ENCODE measurements at regions not wholly inside any gene's neighbourhood (a gene's known extent, or its start where the extent isn't known, plus 50 kb on each side); places are given as distances from the start of the nearest gene placed in this dataset.

DNA sequence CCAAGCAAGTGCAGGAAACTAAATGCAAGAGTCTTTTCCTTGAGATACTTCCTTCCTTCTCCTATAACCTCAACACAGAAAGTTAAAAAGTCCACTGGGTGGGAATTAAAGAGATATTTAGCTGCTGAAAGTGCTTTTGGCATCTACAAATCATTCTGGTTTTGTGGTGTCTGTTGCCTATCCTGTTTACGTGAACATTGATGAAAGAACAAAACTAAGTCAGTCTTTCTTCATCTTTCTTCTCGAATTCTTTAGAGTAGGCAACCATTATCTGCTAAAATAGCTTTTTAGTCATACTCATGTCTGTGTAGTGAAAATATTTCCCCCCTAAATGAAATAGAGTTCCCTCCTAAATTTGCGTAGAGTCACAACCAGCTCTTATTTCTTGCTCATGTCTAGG is 838.6 kb downstream of the GATA3 start:
- no peak for DNase-seq (ENCODE audit: low read depth)

DNA sequence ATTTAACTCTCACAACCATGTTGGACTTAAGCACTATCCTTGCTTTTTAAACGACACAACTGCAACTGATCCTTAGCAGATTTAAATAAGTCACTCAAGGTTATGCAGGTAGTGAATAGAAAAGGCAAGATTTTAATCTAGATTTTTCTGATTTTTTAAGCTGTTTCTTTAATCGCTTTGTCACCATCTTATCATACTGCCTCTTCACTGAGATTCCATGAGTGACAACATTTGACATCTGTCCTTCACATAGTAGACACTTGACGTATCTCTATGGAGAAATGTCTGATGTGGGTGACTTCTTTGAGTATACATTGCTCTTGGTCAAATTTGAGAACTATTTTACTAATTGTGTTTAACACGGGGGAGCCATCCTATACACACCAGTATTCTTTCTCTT is 839.7 kb downstream of the GATA3 start:
- no peak for DNase-seq (ENCODE audit: low read depth)

DNA sequence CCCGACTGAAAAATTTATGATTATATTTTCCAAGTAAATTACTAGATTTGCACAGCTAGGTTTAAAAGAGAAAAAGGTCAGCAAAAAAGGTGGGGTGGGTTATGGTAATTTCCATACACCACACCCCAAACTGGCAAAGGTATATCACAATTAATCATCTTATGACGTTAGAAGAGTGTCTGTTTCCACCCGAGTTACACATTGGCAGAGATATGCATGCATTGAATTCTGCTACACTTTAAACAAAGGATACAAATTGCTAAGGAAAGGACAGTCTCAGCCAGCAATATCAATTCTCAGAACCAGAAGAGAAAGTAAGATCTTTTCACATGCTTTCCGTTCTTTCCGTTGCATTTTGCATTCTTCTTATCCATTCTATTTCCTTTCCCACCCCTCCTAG is 843.3 kb downstream of the GATA3 start:
- no peak for DNase-seq (ENCODE audit: low read depth)

DNA sequence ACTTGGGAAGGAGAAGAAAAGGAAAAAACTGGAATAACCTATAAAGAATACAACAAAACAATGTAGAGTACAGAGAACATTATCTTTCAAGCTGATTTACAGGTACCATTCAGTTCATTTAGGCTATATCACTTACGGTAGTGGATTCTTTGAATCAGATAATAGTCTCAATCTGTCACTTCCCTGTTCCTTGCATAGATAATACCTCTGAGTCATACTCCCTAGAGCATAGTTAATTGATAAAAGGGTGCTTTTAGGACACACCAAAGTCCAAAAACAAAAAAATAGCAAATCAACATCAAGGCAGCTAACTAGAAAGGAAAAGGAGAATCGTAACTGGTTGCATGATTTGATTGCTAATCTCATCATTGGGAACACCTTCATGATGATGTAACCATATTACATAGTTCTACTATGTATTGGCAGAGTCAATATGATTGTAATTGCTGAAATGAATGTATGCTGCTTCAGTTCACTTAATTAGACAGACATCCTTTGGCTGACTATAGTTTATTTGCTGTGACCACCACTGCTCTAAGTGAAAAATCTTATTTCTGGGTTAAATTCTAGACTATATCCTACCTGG is 844.4 kb downstream of the GATA3 start:
- DNase-seq (ENCODE audit: low read depth) = no peak

DNA sequence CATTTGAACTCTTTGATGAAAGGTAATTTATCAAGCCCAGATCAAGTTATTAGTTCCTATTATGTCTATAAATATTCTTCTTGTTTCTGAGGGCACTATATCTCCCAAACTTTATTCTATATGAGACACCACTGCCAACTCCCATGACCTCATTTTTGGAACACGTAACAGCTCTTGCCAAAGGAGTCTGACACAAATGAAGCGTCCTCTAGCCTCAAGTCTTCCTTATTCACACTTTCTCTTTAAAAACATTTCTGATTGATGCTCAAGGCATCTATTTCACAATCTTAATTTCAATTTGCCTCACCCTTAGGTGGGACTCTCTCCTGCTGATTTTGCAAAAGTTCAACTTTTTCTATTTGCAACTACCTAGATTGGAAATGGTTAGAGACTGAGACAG is 848.4 kb downstream of the GATA3 start:
- no peak for DNase-seq (ENCODE audit: low read depth)

DNA sequence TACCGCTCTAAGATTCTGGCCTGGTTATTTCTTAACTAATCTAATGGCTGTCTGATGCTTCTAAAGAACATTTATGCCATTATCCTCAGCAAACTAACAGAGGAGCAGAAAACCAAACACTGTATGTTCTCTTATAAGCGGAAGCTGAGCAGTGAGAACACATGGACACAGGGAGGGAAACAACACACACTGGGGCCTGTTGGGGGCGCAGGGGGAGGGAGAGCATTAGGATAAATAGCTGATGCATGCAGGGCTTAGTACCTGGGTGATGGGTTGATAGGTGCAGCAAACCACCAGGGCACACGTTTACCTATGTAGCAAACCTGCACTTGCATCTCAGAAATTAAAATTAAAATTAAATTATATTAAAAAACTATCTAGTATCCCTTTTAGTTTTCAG is 853.5 kb downstream of the GATA3 start:
- no peak for DNase-seq (ENCODE audit: low read depth)

DNA sequence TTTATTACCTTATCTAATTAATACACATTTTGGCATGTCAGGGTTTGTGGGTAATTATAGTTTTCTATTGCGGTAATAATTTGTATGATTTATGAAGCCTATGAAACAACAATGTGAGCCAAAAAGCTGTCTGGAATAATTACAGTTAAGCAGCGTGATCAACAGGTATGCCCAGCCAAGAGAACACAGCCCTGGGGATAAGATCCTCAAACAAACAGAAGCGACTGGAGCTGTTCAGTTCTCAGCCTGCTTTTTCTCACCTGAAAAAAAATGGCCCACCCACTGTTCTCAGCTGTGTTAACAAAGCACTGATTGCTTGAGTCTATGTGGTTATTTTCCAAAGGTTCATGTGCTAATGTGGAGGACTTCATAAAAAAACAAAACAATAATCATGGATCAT is 855.8 kb downstream of the GATA3 start:
- DNase-seq (ENCODE audit: low read depth) = no peak

DNA sequence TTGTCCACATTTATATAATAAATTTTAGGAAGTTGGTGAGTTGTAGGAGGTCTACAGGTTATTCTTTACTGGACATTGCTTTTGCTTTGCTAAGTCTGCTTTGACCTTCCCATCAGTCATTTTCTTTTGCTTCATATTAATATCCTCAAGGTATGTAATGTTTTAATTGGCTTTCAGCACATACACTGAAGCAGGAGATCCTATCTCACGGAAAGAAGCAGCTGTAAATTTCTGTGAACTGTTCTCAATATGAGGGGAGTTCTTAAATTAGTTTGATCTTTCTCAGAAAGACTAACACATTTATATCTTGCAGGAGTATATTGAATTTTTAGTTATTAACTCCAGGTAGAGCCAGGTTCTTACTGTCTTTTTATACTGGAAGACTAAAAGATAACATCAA is 856.5 kb downstream of the GATA3 start:
- no peak for DNase-seq (ENCODE audit: low read depth)

DNA sequence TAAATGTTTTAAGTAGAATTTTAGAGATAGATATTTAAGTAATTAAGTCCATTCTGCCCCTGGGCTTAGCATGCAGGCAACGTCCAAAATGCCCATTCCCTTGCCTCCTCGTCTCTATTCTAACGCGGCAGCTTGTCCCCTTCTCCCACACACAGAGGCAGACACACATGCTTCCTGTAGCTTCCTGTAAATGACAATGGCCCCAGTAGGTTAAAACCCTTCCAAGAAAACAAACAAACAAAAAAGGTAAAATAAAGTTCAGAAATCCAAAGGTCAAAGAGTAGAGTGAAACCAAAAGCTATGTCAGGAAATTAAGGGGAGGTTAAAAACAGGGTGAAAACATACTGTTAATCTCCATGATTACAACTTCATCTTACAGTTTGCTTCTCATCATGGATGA is 857.6 kb downstream of the GATA3 start:
- DNase-seq (ENCODE audit: low read depth) = no peak

DNA sequence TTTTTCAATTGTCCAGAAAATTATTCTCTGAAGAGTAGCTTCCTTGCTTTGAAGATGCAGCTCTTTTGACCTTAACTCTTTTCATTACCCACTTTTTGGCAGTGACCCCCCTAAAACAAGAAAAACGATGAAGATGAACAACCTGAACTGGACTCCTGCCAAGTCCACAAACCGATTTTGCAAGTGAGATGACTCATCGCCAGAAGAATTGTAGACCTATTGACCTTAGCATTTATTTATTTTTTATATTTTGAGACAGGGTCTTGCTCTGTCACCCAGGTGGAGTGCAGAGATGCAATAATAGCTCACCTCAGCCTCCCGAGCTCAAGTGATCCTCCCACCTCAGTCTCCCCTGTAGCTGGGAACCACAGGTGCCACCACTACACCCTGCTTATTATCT is 859.2 kb downstream of the GATA3 start:
- DNase-seq (ENCODE audit: low read depth) = no peak

DNA sequence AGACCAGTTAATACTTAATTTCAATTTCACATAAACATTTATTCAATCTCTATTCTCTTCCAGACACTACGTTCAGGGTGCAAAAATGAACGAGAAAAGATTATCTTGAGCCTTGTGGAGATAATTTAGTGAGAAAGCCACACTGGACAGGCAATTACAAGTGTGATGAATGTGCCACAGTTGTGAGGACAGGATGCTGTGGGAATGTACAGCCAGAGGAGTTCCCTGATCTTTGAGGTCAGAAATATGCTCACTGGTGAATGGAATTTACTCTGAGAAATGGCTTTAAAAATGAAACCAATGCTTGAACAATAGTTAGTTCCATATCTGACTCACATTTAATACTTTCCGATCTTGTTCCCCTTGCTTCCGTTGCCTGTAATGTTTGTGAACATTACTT is 864.8 kb downstream of the GATA3 start:
- no peak for DNase-seq (ENCODE audit: low read depth)

DNA sequence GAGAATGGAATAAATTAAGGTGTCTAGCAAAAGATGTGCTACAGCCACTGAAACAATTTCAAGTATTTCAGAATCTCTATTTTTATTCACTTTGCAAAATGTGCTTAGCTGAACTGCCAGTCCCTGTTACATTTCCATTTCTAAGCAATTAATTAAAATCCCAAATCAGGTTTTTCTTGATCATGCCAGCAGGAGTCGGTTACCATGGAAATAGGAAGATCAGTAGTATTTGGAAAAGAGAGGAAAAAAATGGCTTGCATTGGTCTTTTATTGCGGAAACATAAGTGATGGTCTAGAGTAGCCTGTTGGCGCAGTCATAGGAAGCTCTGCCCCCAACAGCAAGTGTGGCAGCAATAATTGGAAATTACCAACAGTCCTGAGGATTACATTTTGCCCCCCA is 867.1 kb downstream of the GATA3 start:
- no peak for DNase-seq (ENCODE audit: low read depth)

DNA sequence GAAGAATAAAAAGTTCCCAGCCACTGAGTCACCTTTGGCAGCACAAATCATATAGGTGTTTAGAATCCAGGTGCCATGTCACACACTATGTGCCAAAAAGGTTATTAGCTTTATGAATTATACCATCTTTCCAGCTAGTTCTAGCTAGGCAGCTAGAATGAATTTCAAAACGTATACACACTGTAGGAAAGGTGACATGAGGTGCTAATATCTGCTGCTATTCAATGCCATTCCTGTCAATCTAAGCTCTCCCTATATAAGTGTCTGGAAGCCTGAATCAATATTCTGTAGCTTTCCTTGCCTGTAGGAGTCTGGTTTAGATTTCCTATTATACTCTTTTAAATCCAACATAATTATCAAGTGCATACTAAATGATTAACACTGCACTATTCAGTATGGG is 868.6 kb downstream of the GATA3 start:
- no peak for DNase-seq (ENCODE audit: low read depth)

DNA sequence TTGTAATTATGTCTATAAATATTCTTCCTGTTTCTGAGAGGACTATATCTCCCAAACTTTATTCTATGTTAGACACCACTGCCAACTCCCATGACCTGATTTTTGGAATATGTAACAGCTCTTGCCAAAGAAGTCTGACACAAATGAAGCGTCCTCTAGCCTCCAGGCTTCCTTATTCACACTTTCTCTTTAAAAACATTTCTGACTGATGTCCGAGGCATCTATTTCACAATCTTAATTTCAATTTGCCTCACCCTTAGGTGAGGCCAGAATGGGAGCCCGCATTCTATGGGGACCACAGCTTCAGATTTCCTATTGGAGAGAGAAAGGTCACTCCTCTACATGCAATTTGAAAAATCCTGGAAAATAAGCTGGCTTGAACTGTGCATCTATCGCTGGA is 873.2 kb downstream of the GATA3 start:
- no peak for DNase-seq (ENCODE audit: low read depth)

DNA sequence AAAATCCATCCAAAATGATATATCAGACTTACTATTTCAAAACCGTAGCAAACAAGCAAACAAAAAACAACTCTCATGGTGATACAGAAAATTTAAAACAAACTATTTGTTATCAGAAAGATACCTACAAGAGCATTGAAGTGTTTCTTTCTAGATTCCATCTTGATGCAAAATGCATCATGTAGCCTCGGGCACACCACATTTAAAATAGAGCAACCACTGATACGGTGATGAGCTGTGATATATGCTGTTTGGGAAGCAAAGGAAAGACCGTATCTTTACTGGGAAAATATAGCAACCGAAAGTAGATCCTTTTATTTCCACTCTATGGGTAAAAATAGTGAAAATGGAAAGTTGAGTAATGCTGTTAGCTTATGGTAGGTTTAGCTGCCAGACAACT is 892.0 kb downstream of the GATA3 start:
- no peak for DNase-seq (ENCODE audit: low read depth)

DNA sequence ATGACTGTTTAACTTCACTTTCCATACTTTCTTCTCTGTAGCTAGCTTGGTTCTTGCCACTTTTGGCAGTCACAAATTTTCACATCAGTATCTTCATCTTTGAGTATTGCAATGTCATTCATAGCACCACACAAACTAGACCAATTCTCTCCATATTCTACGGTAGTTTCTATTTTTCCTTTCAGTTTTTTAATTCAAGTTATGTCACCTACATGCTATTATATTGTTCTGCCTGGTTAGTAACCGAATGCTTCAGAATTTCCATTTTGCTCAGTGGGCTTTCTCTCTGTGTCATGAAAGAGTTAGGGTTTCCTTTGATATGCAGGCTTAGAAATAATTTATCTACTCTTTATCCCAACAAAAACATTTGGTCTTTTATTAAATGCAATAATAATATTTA is 896.5 kb downstream of the GATA3 start:
- DNase-seq (ENCODE audit: low read depth) = no peak

DNA sequence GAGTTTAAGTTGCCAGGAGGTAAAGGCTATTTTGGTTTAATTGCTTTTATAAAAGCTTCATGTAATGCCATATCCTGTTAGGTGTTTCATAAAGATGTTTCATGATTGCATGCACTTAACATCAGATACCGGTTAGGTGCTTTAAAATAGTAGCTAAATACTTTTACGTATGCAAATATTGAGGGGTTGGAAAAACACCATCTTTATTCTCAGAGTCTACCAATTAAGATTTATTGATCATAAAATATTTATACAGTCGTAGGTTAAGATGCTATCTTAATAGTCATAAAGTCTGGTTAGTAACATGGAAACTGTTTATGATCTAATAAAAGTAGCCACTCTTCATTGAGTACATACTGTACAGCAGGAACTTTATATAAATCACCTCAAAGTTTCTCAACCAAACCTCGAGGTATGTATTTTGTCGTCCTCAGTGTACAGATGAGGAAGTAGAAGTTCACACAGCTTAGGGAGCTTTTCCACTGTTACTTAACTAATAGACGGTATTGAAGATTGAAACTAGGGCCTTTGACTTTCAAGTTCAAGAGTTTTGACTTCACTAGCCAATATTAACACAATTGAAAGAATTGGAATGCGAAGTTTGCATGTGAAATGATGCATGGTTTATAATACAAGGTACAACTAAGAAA is 897.1 kb downstream of the GATA3 start:
- no peak for DNase-seq (ENCODE audit: low read depth)

DNA sequence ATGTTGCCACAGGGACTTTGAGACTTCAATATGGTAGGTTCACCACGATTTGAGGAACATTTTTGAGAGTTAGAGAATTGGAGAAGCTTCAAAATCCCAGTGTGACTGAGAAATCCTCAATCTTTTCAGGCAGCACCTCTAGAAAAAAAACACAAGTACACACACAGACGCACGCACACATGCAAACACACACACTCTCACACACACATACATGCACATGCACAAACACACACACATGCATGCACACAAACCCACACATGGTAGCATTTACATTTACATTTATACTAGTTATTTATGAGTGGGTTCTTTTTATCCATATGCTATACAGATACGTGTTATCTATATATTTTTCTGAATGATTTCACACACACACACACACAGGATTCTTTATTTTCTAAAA is 901.9 kb downstream of the GATA3 start:
- no peak for DNase-seq (ENCODE audit: low read depth)

DNA sequence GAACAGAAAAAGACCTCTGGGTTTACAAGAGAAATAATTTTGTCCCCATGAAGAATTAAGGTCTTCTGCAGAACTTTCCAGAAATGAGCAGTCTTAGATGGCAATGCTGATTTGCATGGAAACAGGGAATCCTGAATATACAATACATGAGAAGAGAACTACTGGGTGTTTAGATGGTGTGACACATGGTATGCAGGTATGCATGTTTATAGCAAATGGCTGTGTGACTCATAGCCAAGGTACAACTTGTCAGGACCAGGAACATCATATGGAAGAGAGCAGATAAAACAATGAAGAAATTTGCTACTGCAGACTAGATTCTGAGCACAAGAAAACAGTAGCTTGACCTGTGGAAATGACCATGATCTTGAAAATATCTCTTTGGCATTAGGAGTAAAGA is 907.8 kb downstream of the GATA3 start:
- DNase-seq (ENCODE audit: low read depth) = no peak

DNA sequence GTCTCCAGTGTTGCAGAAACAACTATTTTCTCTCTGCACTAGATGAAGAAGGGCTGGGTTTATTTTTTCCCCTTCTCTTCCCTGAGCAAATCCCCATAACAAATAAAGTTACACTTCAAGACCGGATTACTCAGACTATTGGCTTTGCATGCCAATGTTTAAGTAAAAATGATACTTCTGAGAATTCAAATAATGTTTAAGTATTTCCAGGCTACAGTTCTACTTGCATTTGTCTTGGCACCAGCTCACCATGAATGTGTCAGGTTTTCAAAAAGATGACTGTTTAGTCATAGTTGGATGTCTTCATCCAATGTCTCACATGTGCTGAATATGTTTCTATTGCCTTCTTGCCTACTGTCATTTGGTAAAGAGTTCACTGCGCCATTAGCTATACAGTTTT is 912.6 kb downstream of the GATA3 start:
- no peak for DNase-seq (ENCODE audit: low read depth)

DNA sequence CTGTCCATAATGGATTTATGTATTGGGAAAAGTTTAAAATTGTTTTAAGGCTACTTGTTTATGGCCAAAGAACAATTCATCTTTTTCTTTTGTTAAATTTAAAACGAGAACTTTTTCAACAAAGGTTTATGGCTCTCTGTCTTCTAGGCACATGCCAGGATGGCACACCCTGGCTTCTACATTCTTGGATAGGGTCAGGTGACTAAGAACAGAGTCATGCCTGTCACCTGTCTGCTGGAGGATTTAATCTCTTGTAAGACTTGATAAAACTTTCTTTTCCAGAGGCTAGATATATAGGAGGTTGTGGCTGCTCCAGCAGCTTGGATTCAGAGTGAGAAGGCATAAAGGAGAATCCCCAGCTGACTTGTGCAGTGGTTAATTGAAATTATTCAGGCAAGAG is 915.4 kb downstream of the GATA3 start:
- no peak for DNase-seq (ENCODE audit: low read depth)

DNA sequence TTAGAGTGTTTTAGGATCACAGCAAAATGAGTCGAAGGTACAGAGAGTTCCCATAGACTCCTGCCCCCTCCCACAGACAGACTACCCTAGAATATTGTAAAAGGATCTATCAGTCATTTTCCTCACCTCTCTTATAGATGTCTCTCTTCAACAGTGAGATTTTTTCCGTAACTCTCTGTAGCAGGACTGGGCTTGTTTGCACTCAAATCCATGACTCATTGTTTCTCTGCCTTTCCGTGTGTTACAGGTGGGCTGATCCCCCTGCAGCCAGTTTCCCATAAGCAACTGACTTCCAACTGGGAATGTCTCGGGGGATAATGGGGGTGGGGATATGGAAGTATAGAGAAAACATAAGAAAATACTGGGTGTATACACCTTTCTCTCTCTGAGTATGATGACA is 921.0 kb downstream of the GATA3 start:
- DNase-seq (ENCODE audit: low read depth) = no peak

DNA sequence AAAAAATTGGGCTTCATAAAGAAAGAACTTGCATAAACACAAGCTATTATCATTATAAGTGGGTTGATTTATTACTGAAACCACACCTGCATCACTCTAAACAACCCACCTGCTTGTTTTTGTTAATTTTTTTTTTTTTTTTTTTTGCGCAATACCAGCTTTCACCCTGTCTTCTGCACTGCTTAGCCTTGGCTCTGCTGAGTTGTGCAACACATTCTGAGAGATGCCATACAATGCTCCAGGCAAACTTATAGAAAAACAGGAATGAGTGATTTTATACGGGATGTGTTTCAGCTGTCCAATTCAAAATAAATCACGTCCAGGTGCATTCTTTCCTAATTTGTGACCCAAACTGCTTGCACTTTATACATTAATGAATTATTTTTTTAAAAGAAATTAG is 923.6 kb downstream of the GATA3 start:
- no peak for DNase-seq (ENCODE audit: low read depth)

DNA sequence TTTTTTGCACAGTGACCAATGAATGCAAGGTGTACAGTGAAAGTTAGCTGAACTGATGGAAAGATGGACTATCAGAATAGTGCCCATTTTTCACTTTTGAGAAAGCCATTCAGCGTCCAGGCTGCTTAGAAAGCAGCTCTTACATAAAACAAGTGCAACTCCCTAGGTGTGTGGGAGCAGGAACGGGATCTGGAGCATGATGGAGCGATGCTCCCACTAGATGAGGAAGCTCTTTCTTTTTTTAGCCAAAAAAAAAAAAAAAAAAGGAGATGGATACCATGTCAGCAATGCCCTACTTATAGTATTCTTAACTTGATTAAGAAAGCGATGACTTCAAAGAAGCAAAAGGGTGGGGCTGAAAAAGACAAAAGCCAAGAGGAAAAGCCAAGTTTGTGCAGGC is 925.5 kb downstream of the GATA3 start:
- no peak for DNase-seq (ENCODE audit: low read depth)

DNA sequence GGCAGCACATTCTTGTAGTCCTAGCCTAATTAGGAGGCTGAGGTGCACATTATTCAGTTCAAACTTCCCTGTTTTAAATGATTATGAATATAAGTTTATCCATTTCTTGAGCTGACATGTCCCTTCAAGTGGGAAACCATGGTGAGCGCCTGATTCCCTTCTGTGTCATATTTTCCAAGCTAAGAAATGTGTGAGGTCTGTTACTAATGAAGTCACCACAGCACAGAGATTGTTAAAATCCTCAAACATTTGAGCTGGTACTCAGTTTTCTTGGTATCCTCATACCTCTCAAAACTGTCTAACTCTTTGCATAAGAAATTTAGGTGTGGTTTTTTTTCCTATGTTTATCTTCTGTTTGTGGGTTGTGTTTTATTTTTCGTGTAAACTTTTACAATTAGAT is 926.8 kb downstream of the GATA3 start:
- no peak for DNase-seq (ENCODE audit: low read depth)

Data from activated gamma-delta T cell treated with anti-CD3 and anti-CD28 coated beads, Interleukin-2, amount 50 U/mL, for 16 hours (primary cell).